IMR-90 (cell line): ENCODE measurements at regions not wholly inside any gene's neighbourhood (a gene's known extent, or its start where the extent isn't known, plus 50 kb on each side); places are given as distances from the start of the nearest gene placed in this dataset.

Experiments
- ATAC-seq: fragments of 200-7000 bp; cut with Tn5 transposase; 2 replicates; pipeline ENCODE4 v1.9.1; 2020; ENCODE audit warnings: low read depth, mild to moderate bottlenecking, moderate library complexity
- BruUV-seq: library from RNA; stranded (reverse); fragments of 400-500 nt; replicated peaks from 2 replicates; lab custom pipeline; 2021; lab: Mats Ljungman, UMichigan
- CTCF ChIA-PET: fragments of 300-600 bp; formaldehyde crosslinking; extraction: SDS; loops from one replicate; lab custom pipeline; 2021; ENCODE audit warnings: antibody characterized with exemption; lab: Yijun Ruan, JAX
- POLR2A ChIA-PET: fragments of 300-600 bp; sonication (Branson Sonifier 250); formaldehyde crosslinking; loops from one replicate; lab custom pipeline; 2022; ENCODE audit warnings: antibody characterized with exemption; ENCODE audit not compliant: unreplicated experiment; lab: Charles Lee
- DNase-seq: peaks from one replicate; pipeline ENCODE4 v3.0.0; 2013
- H2AFZ ChIP-seq: replicated peaks from 2 replicates; pipeline ENCODE3; 2013; ENCODE audit warnings: low read length, mild to moderate bottlenecking; ENCODE audit not compliant: poor library complexity
- H2AK5ac ChIP-seq: 2 replicates; pipeline ENCODE4 v1.6.1; 2013; ENCODE audit warnings: low read depth, low read length, inconsistent platforms
- H2AK9ac ChIP-seq: replicated peaks from 2 replicates; pipeline ENCODE3; 2013; ENCODE audit warnings: mild to moderate bottlenecking, low read depth, low read length, moderate library complexity; ENCODE audit not compliant: poor library complexity
- H2BK120ac ChIP-seq: 2 replicates; pipeline ENCODE4 v1.6.1; 2013; ENCODE audit warnings: low read depth, low read length, inconsistent platforms
- H2BK15ac ChIP-seq: 3 replicates; pipeline ENCODE4 v1.6.1; 2013; ENCODE audit warnings: low read depth, low read length, inconsistent platforms
- H2BK20ac ChIP-seq: 2 replicates; pipeline ENCODE4 v1.6.1; 2013; ENCODE audit warnings: low read depth, mild to moderate bottlenecking, inconsistent platforms, low read length, moderate library complexity
- H2BK5ac ChIP-seq: 2 replicates; pipeline ENCODE4 v1.6.1; 2013; ENCODE audit warnings: mild to moderate bottlenecking, low read depth, low read length, inconsistent platforms; ENCODE audit not compliant: poor library complexity, severe bottlenecking
- H3K14ac ChIP-seq: replicated peaks from 2 replicates; pipeline ENCODE4 v1.6.1; 2013; ENCODE audit warnings: low read depth, low read length, inconsistent platforms
- H3K18ac ChIP-seq: 2 replicates; pipeline ENCODE4 v1.6.1; 2013; ENCODE audit warnings: low read depth, low read length, control low read depth
- H3K23ac ChIP-seq: 2 replicates; pipeline ENCODE4 v1.6.1; 2013; ENCODE audit warnings: low read depth, low read length, inconsistent platforms
- H3K27ac ChIP-seq: 2 replicates; pipeline ENCODE4 v1.5.1; 2013; ENCODE audit warnings: mild to moderate bottlenecking, control low read depth, low read length; ENCODE audit not compliant: insufficient read depth
- H3K27me3 ChIP-seq: 2 replicates; pipeline ENCODE4 v1.6.1; 2013; ENCODE audit warnings: low read length; ENCODE audit not compliant: control insufficient read depth, insufficient read depth
- H3K36me3 ChIP-seq: 2 replicates; pipeline ENCODE4 v1.6.1; 2013; ENCODE audit warnings: low read length, mixed read lengths; ENCODE audit not compliant: control insufficient read depth, insufficient read depth
- H3K4ac ChIP-seq: 2 replicates; pipeline ENCODE4 v1.6.1; 2013; ENCODE audit warnings: low read depth, low read length, inconsistent platforms
- H3K4me1 ChIP-seq: 2 replicates; pipeline ENCODE4 v1.6.1; 2013; ENCODE audit warnings: low read length, mixed read lengths; ENCODE audit not compliant: control insufficient read depth, insufficient read depth
- H3K4me2 ChIP-seq: 2 replicates; pipeline ENCODE4 v1.6.1; 2013; ENCODE audit warnings: low read depth, mild to moderate bottlenecking, control low read depth, low read length, moderate library complexity
- H3K4me3 ChIP-seq: 2 replicates; pipeline ENCODE4 v1.5.1; 2013; ENCODE audit warnings: low read depth, mild to moderate bottlenecking, control low read depth, low read length, moderate library complexity; ENCODE audit not compliant: insufficient read depth
- H3K56ac ChIP-seq: 2 replicates; pipeline ENCODE4 v1.6.1; 2013; ENCODE audit warnings: low read length, inconsistent platforms; ENCODE audit not compliant: insufficient read depth; ENCODE audit errors: extremely low read depth
- H3K79me1 ChIP-seq, 2 experiments: 2 replicates each; pipeline ENCODE4 v1.6.1; 2013; ENCODE audit warnings: low read length in 2 of 2, inconsistent platforms in 1 of 2, low read depth in 1 of 2
- H3K9ac ChIP-seq: 2 replicates; pipeline ENCODE4 v1.6.1; 2013; ENCODE audit warnings: low read depth, low read length, control low read depth
- H3K9me1 ChIP-seq: 2 replicates; pipeline ENCODE4 v1.6.1; 2013; ENCODE audit warnings: low read length, inconsistent platforms; ENCODE audit not compliant: insufficient read depth
- H3K9me3 ChIP-seq: 2 replicates; pipeline ENCODE4 v1.6.1; 2013; ENCODE audit warnings: low read length; ENCODE audit not compliant: control insufficient read depth, insufficient read depth
- H4K20me1 ChIP-seq: 2 replicates; pipeline ENCODE4 v1.6.1; 2013; ENCODE audit warnings: low read length, inconsistent platforms; ENCODE audit not compliant: insufficient read depth
- H4K5ac ChIP-seq: 2 replicates; pipeline ENCODE4 v1.6.1; 2013; ENCODE audit warnings: mild to moderate bottlenecking, low read depth, low read length, control low read depth
- H4K8ac ChIP-seq, 2 experiments: 2 replicates each; pipeline ENCODE4 v1.6.1; 2013; ENCODE audit warnings: low read depth in 2 of 2, low read length in 2 of 2, control low read depth in 1 of 2, inconsistent platforms in 1 of 2
- H4K91ac ChIP-seq: 2 replicates; pipeline ENCODE4 v1.6.1; 2013; ENCODE audit warnings: low read depth, low read length, inconsistent platforms; ENCODE audit not compliant: insufficient read depth
- MAFK ChIP-seq: IDR thresholded peaks from 2 replicates; pipeline ENCODE4 v1.6.1; 2012; ENCODE audit warnings: low read depth, low read length, improper control_type of control experiment
- SMC3 ChIP-seq: fragments of 150-350 bp; IDR thresholded peaks from 2 replicates; pipeline ENCODE4 v1.6.1; 2016; ENCODE audit warnings: low read depth, mild to moderate bottlenecking, antibody characterized with exemption, low read length, moderate library complexity
- WGBS, 2 experiments: methylation state at CpG; one replicate each; pipeline versions ENCODE4 v1.1.5 to v1.1.7; 2013; ENCODE audit warnings: missing lambda C conversion rate in 2 of 2; ENCODE audit not compliant: insufficient read length in 1 of 2; ENCODE audit errors: extremely low coverage in 2 of 2; 5-methylcytosine and 5-hydroxymethylcytosine counted together
- dilution Hi-C: fragments of 300-500 bp; cut with HindIII; formaldehyde crosslinking; loops from one replicate; pipeline ENCODE4 v1.14.3; 2018; ENCODE audit warnings: low sequenced_read_pairs; ENCODE audit not compliant: unreplicated experiment
- in situ Hi-C: fragments of 300-500 bp; cut with MboI; formaldehyde crosslinking; loops from 3 replicates; pipeline ENCODE4 v1.14.3; 2019; ENCODE audit warnings: low sequenced_read_pairs, inconsistent platforms, mixed read lengths
- intact Hi-C: fragments of 100-400 bp; cut with micrococcal nuclease; formaldehyde crosslinking; loops from 2 replicates; pipeline ENCODE4 v1.10.0; 2022

GRCh38 chr2:195425328-195425727 is 231.7 kb upstream of the SLC39A10 start:
- H2BK20ac ChIP-seq, result no peak overlapping the region
- H3K18ac ChIP-seq, result no peak overlapping the region
- H3K27me3 ChIP-seq, result no peaks in the 10 kb centered on the region
- no peaks in the 10 kb centered on the region for H3K36me3 ChIP-seq
- in situ Hi-C loops (no loop called here), dilution Hi-C loops (no loop called here), intact Hi-C loops (no loop called here)
- H2AFZ ChIP-seq, result no peak overlapping the region
- no peaks in the 10 kb centered on the region for H3K9me3 ChIP-seq
- no peaks in the 10 kb centered on the region for H3K9me1 ChIP-seq
- no peak overlapping the region for H3K4me3 ChIP-seq
- H2AK5ac ChIP-seq, result no peak overlapping the region
- no peak overlapping the region for H3K4ac ChIP-seq
- no peak overlapping the region for H2AK9ac ChIP-seq
- H4K8ac ChIP-seq, result no peak overlapping the region
- ATAC-seq (no peak), DNase-seq (no peak)
- no CpG with 5 or more reads among the region's 1 CpG for WGBS, 2 experiments
- H3K14ac ChIP-seq, result no peak overlapping the region
- H3K4me1 ChIP-seq, result no peaks in the 10 kb centered on the region
- BruUV-seq, result no TSS peak
- TF ChIP-seq MAFK (peak; percentile 44; the same call in 1 of the 2 replicates), SMC3 (no peak)
- H2BK120ac ChIP-seq, result no peak overlapping the region
- H4K20me1 ChIP-seq, result no peaks in the 10 kb centered on the region
- no peak overlapping the region for H3K9ac ChIP-seq
- no peak overlapping the region for H4K5ac ChIP-seq
- H3K79me1 ChIP-seq, result no peaks in the 10 kb centered on the region
- no peak overlapping the region for H3K4me2 ChIP-seq
- ChIA-PET CTCF (no interaction called here), POLR2A (no interaction called here)
- no peak overlapping the region for H4K91ac ChIP-seq
- no peak overlapping the region for H3K56ac ChIP-seq
- H3K27ac ChIP-seq, result no peak overlapping the region
- no peak overlapping the region for H2BK5ac ChIP-seq
- H2BK15ac ChIP-seq, result no peak overlapping the region
- H3K23ac ChIP-seq, result no peak overlapping the region
